GM18868 (cell line): ENCODE measurements at regions not wholly inside any gene's neighbourhood (a gene's known extent, or its start where the extent isn't known, plus 50 kb on each side); places are given as distances from the start of the nearest gene placed in this dataset.
"Not testable (repeated sequence)": the region's sequence is repeated elsewhere in the genome, so short reads cannot be mapped to it uniquely, and the experiment has no call there.

ENCODE experiments used
- ATAC-seq: cut with Tn5 transposase; IDR thresholded peaks from one replicate; pipeline ENCODE4 v1.9.1; 2021; ENCODE audit warnings: mild to moderate bottlenecking, moderate library complexity; ENCODE audit not compliant: unreplicated experiment

DNA sequence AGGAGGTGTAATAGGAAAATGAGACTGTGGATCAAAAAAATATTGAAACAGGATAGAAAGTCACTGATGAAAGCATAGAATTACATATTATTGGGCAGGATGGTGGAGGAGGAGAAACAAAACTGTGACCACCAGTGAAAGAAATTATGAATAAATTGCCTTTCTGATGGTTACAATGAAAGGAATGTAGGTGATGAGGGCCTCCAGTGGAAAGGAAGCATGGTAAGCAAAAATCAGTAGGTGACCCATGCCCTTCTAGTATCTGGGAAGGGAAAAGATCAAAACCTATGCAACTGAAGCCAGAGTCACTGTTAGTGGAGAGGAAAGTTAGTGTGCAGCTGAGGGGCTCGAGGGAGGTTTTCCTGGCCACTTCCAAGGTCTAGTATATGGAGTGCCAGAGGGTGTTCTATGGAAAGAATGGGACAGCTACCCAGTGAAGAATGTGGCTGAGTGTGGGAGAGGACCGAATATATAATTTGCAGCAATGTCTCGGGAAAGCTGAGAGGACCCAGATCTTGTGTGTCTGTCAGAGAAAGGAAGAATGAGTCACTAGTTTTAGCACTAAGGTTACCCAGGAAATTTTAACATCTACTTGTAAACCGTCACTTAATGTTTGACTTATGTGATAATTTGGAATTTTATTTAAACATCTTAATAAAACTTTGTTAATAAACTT lies 146.2 kb downstream of the NFKBIZ start:
- peak; percentile 30 for ATAC-seq

DNA sequence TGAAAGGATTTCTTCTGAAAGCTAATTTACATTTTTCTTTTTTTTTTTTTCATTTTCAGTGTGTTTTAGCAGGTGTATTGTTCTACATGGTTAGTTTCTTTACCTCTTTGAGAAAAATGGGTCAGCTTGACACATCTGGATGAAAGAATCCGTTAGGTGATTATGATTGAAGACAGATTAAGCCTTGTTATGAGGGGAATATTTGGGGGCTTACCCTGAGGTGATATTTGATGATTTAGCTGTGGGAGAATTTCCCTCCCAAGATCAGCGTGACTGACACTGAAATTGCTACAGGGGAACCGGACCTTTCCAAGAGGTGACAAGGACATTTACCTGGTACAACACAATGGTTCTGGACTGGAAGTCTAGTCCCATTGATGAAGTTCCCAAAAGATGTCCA lies 147.5 kb downstream of the NFKBIZ start:
- peak; percentile 57 for ATAC-seq

- ATAC-seq: no peak
These were observed 149.1 kb downstream of the NFKBIZ start for GRCh38 chr3:101998256-101998926.

GRCh38 chr3:101999177-101999779 lies 150.0 kb downstream of the NFKBIZ start:
- no peak for ATAC-seq

DNA sequence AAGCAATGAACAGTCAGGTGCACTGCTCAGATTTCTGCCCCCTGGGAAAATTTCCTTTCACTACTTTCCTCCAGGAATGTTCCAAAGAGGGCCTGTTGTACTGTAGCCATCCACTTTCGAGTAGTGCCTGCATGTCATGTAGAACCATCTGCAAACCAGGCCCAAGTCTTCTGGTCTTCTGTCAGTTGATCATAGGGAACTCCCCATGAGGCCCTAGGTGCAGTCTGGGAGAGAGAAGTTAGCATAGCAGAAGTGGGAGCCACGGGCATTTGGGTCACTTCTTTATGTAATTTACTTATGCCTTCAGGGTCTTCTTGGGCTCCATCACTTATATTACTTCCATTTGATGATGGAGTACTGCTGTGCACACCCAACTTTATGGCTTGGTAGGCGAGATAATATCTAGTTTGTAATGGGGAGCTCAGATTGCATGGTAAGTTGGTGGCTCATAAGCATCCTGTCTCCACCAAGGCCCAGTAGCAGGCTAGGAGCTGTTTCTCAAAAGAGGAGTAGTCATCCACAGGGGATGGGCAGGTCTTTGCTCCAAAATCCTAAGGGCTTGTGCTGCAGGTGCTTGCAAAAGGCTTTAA lies 151.4 kb downstream of the NFKBIZ start:
- peak; percentile 56 for ATAC-seq

DNA sequence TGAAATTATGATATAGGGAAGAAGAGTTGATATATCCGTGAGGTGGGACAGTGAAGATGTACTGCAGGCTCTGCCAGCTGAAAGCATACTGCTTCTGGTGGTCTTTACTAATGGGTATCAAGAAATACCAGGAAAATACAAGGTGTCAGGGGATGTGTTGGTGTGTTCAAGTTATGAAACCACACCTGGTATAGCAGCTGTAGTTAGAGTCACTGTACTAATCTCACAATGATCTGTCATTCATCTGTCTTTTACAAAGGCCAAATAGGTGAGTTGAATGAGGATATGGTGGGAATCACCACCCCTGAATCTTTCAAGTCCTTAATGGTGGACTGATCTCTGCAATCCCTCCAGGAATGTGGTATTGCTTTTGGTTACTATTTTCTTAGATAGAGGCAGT lies 152.7 kb downstream of the NFKBIZ start:
- ATAC-seq: no peak

DNA sequence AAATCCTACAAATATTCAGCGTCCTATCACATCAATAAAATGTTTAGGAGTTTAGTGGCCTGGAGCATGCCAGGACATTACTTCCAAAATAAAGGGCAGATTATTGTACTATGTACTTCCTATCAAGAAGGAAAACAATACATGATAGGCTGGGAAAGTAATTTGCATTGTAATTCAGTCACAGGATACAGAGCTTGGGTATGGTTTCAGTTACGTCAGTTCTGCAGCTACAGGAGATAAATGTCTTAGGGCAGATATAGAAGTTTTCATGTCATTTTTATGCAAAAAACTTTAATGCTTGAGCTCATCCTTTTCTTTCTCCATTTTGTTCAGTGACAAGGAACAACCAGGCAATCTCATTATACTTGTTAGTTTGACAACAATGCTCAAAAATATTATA lies 155.2 kb downstream of the NFKBIZ start:
- ATAC-seq: no peak

DNA sequence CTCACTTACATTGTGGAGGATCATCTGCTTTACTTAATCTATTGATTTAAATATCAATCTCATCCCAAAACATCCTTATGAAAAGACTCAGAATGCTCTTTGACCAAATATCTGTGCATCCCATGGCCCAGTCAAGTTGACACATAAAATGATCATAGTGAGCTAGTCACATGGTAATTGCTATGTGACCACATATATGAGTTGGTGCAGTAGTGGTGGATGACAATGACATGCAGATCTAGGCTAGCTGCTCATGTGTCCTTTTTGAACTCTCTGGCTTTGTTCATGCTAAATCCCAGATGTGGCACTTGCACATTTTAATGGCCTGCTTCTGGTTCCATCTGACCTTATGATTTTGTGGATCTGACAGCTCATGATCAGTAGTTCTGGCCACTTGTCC lies 156.2 kb downstream of the NFKBIZ start:
- no peak for ATAC-seq

DNA sequence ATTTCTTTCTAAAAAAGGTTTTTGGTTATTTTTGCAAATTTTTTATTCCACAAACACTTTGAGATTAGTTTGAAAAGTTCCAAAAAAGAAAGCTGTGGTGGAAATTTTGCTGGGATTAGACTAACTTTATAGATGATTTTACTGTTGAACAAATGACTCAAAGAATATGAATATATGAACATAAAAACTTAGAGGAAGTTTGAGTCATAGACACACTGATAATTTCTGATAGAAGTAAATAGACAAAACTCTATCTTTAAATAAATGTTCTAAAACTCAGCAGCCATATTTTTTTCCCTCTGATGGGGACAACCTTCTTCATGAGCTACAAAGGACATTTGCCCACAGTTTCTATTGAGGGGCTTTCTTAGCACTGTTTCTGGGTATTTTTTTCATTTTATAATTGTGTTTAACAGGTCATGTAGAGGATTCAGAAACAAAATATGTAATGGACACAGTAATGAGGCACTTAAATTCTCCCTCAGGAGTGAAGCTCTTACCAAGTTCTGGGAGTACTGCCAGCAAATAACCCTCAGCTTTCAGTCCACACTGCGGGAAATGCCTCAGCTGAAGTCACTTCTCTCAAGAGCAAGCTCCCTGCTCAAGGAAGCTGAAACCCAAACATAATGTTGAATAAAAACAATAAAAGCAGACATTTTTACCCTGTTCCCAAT lies 157.6 kb downstream of the NFKBIZ start:
- peak; percentile 63 for ATAC-seq

GRCh38 chr3:102008436-102008835 lies 159.1 kb downstream of the NFKBIZ start:
- not testable (repeated sequence) for ATAC-seq

DNA sequence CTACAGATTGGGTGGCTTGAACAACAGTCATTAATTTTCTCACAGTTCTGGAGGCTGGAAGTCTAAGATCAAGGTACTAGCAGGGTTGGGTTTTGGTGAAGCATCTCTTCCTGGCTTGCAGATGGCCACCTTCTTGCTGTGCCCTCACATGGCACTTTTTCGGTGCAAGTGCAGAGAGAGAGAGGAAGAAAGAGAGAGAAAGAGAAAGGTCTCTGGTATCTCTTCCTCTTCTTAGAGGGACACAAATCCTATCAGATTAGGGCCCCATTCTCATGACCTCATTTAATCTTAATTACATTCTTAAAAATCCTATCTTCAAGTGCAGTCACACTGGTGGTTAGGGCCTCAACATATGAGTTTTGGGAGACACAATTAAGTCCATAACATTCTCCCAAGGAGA lies 167.1 kb downstream of the NFKBIZ start:
- no peak for ATAC-seq

DNA sequence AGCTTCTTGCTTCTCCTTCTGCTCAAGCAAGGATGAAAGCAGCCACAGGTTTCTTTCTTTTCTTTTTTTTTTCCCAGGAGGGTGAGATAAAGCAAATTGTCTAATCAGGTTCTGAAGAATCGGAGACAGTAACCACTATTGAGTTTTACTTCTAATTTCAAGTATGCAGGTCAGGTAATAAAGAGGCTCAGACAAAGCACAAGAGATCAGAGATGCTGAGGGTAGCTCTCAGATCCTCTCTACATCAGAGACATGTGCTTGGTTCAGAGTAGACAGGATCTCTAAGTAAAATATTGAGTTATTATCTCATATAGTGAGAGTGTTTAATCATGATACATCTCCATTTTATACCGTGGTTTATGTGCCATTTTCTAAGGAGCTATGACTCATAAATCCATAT lies 168.5 kb downstream of the NFKBIZ start:
- peak; percentile 51 for ATAC-seq

DNA sequence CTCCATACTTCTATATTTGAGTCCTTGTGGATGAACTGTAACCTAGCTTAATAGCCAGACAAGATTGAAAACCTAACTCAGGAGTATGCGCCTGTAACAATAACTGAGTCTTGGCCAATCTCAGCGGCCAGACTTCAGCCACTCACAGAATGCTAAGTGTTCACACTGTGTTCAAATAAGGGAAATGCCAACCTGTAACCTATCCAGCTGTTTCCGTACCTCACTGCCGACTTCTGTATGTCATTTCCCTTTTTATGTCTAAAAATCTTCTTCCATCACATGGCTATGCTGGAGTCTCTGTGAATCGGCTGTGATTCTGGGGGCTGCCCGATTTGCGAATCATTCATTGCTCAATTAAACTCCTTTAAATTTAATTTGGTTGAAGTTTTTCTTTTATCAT lies 169.2 kb downstream of the NFKBIZ start:
- peak; percentile 75 for ATAC-seq

DNA sequence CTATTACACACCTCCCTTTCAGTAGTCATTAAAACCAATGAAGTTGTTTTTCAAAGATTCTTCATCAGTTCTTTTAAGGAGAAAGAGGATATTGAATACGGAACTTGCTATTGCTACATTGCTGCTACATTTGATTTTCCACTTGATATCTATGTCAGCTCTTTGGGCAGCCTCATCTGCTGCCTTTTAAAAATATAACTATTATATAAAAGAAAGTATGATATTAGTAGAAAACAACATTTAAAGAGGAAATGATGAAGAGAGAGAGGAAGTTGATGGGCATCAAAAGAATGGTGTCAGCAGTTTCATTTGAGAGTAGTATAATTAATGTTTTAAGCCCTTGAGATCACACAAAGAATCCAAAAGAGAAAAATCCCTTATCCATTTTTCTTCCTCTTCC lies 171.4 kb downstream of the NFKBIZ start:
- ATAC-seq: no peak

GRCh38 chr3:102024270-102024904 lies 175.1 kb downstream of the NFKBIZ start:
- peak; percentile 94 for ATAC-seq

DNA sequence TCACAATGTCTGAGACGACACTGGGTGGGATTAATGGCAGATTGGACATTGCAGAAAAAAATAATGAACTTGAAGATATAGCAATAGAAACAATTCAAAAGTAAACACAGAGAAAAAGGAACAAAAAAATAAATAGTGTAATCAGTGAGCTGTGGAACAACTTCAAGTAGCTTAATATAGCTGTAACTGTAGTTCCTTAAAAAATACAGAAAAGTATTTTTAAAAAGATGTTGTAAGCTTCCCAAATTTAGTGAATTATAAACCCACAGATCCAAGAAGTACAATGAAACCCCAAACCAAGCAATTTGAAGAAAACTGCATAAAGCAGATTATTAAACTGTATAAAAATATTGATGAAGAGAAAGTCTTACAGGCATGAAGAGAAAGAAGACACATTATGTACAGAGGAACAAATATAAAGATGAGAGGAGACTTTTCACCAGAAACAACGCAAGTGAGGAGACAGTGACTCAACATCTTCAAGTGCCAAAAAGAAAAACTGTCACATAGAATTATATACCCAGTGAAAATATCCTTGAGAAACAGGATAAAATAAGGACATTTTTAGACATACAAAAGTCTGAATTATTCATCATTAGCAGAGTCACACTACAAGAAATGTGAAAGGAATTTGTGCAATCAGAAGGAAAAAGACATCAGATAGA lies 176.4 kb downstream of the NFKBIZ start:
- ATAC-seq: no peak

GRCh38 chr3:102026656-102027055 lies 177.3 kb downstream of the NFKBIZ start:
- no peak for ATAC-seq

DNA sequence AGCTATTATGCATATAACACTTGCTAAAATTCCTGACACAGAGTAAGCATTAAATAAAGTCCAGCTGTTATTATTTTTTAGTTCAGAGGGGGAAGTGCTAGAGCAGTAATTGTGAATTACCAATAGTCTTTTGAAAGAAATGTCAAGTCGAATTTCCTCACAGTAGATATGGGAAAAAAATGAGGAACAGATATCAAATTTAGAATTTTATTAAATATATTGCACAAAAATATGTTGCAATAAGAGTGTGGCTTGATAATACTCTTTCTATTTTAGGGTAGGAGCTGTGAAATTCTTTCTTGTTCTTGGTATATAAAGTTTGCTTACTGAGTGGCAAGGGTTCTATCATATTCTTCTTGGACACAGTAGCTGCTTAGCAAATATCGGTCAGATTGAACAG lies 181.3 kb downstream of the NFKBIZ start:
- ATAC-seq: no peak

DNA sequence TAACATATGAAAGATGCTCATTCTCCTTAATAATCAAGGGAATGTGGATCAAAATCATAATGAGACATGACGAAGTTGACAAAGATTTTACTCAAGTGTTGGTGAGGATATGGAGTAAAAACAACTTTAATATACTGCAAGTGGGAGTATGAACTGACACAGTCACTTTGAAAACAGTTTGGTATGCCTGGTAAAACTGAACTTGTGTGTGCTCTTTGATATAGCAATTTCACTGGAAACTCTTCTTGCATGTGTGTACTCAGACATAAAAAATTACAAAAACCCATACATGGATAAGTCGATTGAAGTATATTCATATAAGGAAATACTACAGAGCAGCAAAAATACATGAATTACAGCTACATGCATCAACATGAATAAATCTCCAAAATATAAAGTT lies 182.5 kb downstream of the NFKBIZ start:
- no peak for ATAC-seq
